K562 (cell line): ENCODE measurements at regions not wholly inside any gene's neighbourhood (a gene's known extent, or its start where the extent isn't known, plus 50 kb on each side); places are given as distances from the start of the nearest gene placed in this dataset.

Experiments
- ATAC-seq: fragments of 200-7000 bp; cut with Tn5 transposase; 3 replicates; pipeline ENCODE4 v1.9.1; 2020; ENCODE audit warnings: moderate library complexity
- BruUV-seq: library from RNA; stranded (reverse); fragments of 400-500 nt; replicated peaks from 2 replicates; lab custom pipeline; 2021; lab: Mats Ljungman, UMichigan
- CTCF ChIA-PET: fragments of 300-600 bp; formaldehyde crosslinking; extraction: SDS; loops from one replicate; lab custom pipeline; 2021; ENCODE audit warnings: low intra/inter-chr PET ratio; lab: Yijun Ruan, JAX
- POLR2A ChIA-PET: fragments of 300-600, 350-650 bp; sonication (Branson Sonifier 250); formaldehyde crosslinking; extraction: SDS; loops from one replicate; lab custom pipeline; 2021; ENCODE audit warnings: antibody characterized with exemption, inconsistent platforms; lab: Yijun Ruan, JAX
- DNase-seq, 4 experiments: peaks; one replicate each; pipeline versions ENCODE4 v3.0.0 to v3.0.0-alpha.2; 2011 to 2018; ENCODE audit warnings: low spot score in 3 of 4, mixed read lengths in 3 of 4; ENCODE audit errors: extremely low read depth in 1 of 4
- FAIRE-seq: peaks from 2 replicates; lab custom pipeline; 2011; peaks lifted over from hg19 to GRCh38; lab: Jason Lieb, UNC
- H2AFZ ChIP-seq: 2 replicates; pipeline ENCODE4 v1.6.0; 2011; ENCODE audit warnings: low read depth, low read length, control low read depth, inconsistent platforms
- H3K27ac ChIP-seq: fragments of 200-600 bp; 3 replicates; pipeline ENCODE4 v1.8.0; 2011; ENCODE audit warnings: low read depth, mild to moderate bottlenecking, control low read depth, inconsistent platforms, low read length, moderate library complexity, mixed read lengths; ENCODE audit errors: extremely low read depth
- H3K27me3 ChIP-seq, 2 experiments: fragments of 300-600 bp in 1 of 2; 2 replicates in 1 of 2; 3 replicates in 1 of 2; pipeline versions ENCODE4 v1.6.0 to v1.8.0; 2011; ENCODE audit warnings: inconsistent platforms in 2 of 2, low read length in 2 of 2, mild to moderate bottlenecking in 1 of 2, mixed read lengths in 1 of 2, moderate library complexity in 1 of 2; ENCODE audit not compliant: control insufficient read depth in 2 of 2, insufficient read depth in 2 of 2
- H3K36me3 ChIP-seq: fragments of 300-600 bp; 3 replicates; pipeline ENCODE4 v1.8.0; 2011; ENCODE audit warnings: mild to moderate bottlenecking, low read length, inconsistent platforms; ENCODE audit not compliant: control insufficient read depth, insufficient read depth
- H3K4me1 ChIP-seq, 2 experiments: fragments of 200-600 bp in 1 of 2; replicated peaks in 1 of 2; 2 replicates in 1 of 2; 3 replicates in 1 of 2; pipeline versions ENCODE4 v1.5.1 to v1.8.0; 2011; ENCODE audit warnings: inconsistent platforms in 2 of 2, low read length in 2 of 2, mild to moderate bottlenecking in 1 of 2, mixed read lengths in 1 of 2, moderate library complexity in 1 of 2; ENCODE audit not compliant: control insufficient read depth in 2 of 2, insufficient read depth in 2 of 2
- H3K4me2 ChIP-seq: 2 replicates; pipeline ENCODE4 v1.6.1; 2011; ENCODE audit warnings: low read length, control low read depth, inconsistent platforms, mixed read lengths; ENCODE audit not compliant: insufficient read depth
- H3K4me3 ChIP-seq: fragments of 200-600 bp; sonication (generic), shearing (Covaris generic); 2 replicates; pipeline ENCODE4 v1.5.1; 2016; ENCODE audit warnings: control low read depth, inconsistent platforms
- H3K79me2 ChIP-seq: fragments of 200-600 bp; 3 replicates; pipeline ENCODE4 v1.8.0; 2011; ENCODE audit warnings: low read length, inconsistent platforms; ENCODE audit not compliant: control insufficient read depth, insufficient read depth
- H3K9ac ChIP-seq, 2 experiments: 2 replicates each; pipeline versions ENCODE4 v1.6.0 to v1.6.1; 2011; ENCODE audit warnings: low read depth in 2 of 2, low read length in 2 of 2, control low read depth in 1 of 2, inconsistent platforms in 1 of 2, mild to moderate bottlenecking in 1 of 2, mixed read lengths in 1 of 2; ENCODE audit not compliant: insufficient read depth in 1 of 2
- H3K9me1 ChIP-seq: one replicate; pipeline ENCODE4 v1.6.0; 2011; ENCODE audit warnings: inconsistent platforms, mild to moderate bottlenecking, low read length, moderate library complexity; ENCODE audit not compliant: control insufficient read depth, insufficient read depth
- H3K9me3 ChIP-seq: replicated peaks from 2 replicates; pipeline ENCODE4 v1.5.1; 2011; ENCODE audit warnings: low read depth, low read length, inconsistent platforms; ENCODE audit not compliant: control insufficient read depth, insufficient read depth
- H4K20me1 ChIP-seq: replicated peaks from 2 replicates; pipeline ENCODE4 v1.6.1; 2011; ENCODE audit warnings: low read length, inconsistent platforms, mixed read lengths; ENCODE audit not compliant: control insufficient read depth, insufficient read depth
- BRD9 ChIP-seq: fragments of 450-650 bp; IDR thresholded peaks from 2 replicates; pipeline ENCODE4 v1.6.1; 2018; ENCODE audit warnings: low read depth; ENCODE audit not compliant: partially characterized antibody
- CEBPG ChIP-seq, 3 experiments: fragments of 200-800 bp in 1 of 3; sonication (Bioruptor generic) in 1 of 3; sonication (generic) in 1 of 3; formaldehyde crosslinking in 1 of 3; IDR thresholded peaks in 2 of 3; conservative IDR thresholded peaks in 1 of 3; 2 replicates each; pipeline versions ENCODE4 v1.6.1 to v1.8.0; 2016 to 2022; ENCODE audit warnings: missing compliant biosample characterization in 2 of 3, missing genetic modification characterization in 2 of 3, mild to moderate bottlenecking in 1 of 3, missing genetic modification reagents in 1 of 3
- GATAD2A ChIP-seq: fragments of 450-650 bp; IDR thresholded peaks from 2 replicates; pipeline ENCODE4 v1.6.1; 2017
- HES1 ChIP-seq: fragments of 450-650 bp; IDR thresholded peaks from 2 replicates; pipeline ENCODE4 v1.6.1; 2016; ENCODE audit warnings: low read depth, mild to moderate bottlenecking, moderate library complexity
- L3MBTL2 ChIP-seq: fragments of 450-650 bp; IDR thresholded peaks from 2 replicates; pipeline ENCODE4 v1.6.1; 2016; ENCODE audit warnings: mild to moderate bottlenecking, moderate library complexity
- NFE2L1 ChIP-seq: fragments of 450-650 bp; IDR thresholded peaks from 2 replicates; pipeline ENCODE4 v1.6.1; 2016; ENCODE audit warnings: missing genetic modification characterization, low read depth, mild to moderate bottlenecking, missing compliant biosample characterization, moderate library complexity, borderline replicate concordance
- PHTF2 ChIP-seq: fragments of 250-450 bp; sonication (Bioruptor Pico); IDR thresholded peaks from 2 replicates; pipeline ENCODE4 v1.5.0; 2021; ENCODE audit warnings: mild to moderate bottlenecking
- POLR2AphosphoS2 ChIP-seq: IDR thresholded peaks from 2 replicates; pipeline ENCODE4 v1.6.1; 2012; ENCODE audit warnings: low read length, improper control_type of control experiment
- RAD21 ChIP-seq, 2 experiments: fragments of 250-450 bp in 1 of 2; fragments of 450-650 bp in 1 of 2; sonication (Bioruptor Pico) in 1 of 2; formaldehyde crosslinking in 1 of 2; IDR thresholded peaks in 1 of 2; conservative IDR thresholded peaks in 1 of 2; 2 replicates each; pipeline versions ENCODE4 v1.4.0 to v1.8.0; 2020 to 2022; ENCODE audit warnings: mild to moderate bottlenecking in 2 of 2, moderate library complexity in 1 of 2
- TBP ChIP-seq: optimal IDR thresholded peaks from 2 replicates; pipeline ENCODE3; 2011; ENCODE audit warnings: low read depth, low read length, improper control_type of control experiment
- TFE3 ChIP-seq: fragments of 450-650 bp; formaldehyde crosslinking; IDR thresholded peaks from 2 replicates; pipeline ENCODE4 v1.4.0; 2020; ENCODE audit warnings: mild to moderate bottlenecking, mixed read lengths
- ZNF124 ChIP-seq: sonication (generic); formaldehyde crosslinking; IDR thresholded peaks from 2 replicates; pipeline ENCODE4 v1.8.1; 2022; ENCODE audit warnings: missing genetic modification reagents
- ZNF584 ChIP-seq: fragments of 200-800 bp; sonication (Bioruptor generic); IDR thresholded peaks from 2 replicates; pipeline ENCODE4 v1.6.1; 2016; ENCODE audit warnings: low read depth, mild to moderate bottlenecking, missing genetic modification characterization, missing compliant biosample characterization
- ZNF699 ChIP-seq: fragments of 250-450 bp; sonication (Bioruptor Pico); IDR thresholded peaks from 2 replicates; pipeline ENCODE4 v1.8.0; 2021; ENCODE audit warnings: mild to moderate bottlenecking, moderate library complexity; ENCODE audit not compliant: insufficient replicate concordance
- WGBS: fragments of 100-300 bp; shearing (Covaris generic); methylation state at CpG from one replicate; pipeline ENCODE4 v1.1.6; 2016; ENCODE audit warnings: low coverage, mixed read lengths; ENCODE audit not compliant: insufficient coverage; ENCODE audit errors: missing lambda C conversion rate; 5-methylcytosine and 5-hydroxymethylcytosine counted together
- in situ Hi-C: fragments of 300-500 bp; cut with MboI; formaldehyde crosslinking; loops from 4 replicates; pipeline ENCODE4 v1.15.0; 2018; ENCODE audit warnings: inconsistent platforms, mixed read lengths
- intact Hi-C: fragments of 100-400 bp; cut with micrococcal nuclease; formaldehyde crosslinking; loops from 2 replicates; pipeline ENCODE4 v1.14.2; 2022

GRCh38 chr12:30829876-30830275 is 75.1 kb upstream of the CAPRIN2 start:
- ChIA-PET POLR2A (interaction anchor here (0.6 to 0.7 kb wide), 2 partner anchors 10 to 52 kb away, joined by 3 read pairs; no protein-coding TSS in a partner anchor), CTCF (no interaction called here)
- Histone ChIP-seq H3K9me1 (no peaks in the 10 kb centered on the region), H3K27me3 (peaks cover 0 to 39% of the 10 kb centered on the region in 2 experiments; a peak in 3 of 5 replicates), H3K4me1 (no peaks in the 10 kb centered on the region), H3K4me3 (no peak overlapping the region), H4K20me1 (no peaks in the 10 kb centered on the region), H3K4me2 (no peak overlapping the region), H3K9me3 (no peaks in the 10 kb centered on the region), H3K36me3 (no peaks in the 10 kb centered on the region), H3K27ac (no peak overlapping the region), H3K9ac (no peak overlapping the region), H3K79me2 (no peaks in the 10 kb centered on the region), H2AFZ (no peak overlapping the region)
- DNase-seq (no peak), ATAC-seq (no peak), FAIRE-seq (no peak)
- BruUV-seq: no TSS peak
- intact Hi-C loops (no loop called here), in situ Hi-C loops (no loop called here)
- TF ChIP-seq TBP: no peak
- no peak for TF ChIP-seq HES1
- no peak for TF ChIP-seq GATAD2A
- TF ChIP-seq PHTF2 (CRISPR knock-in tag): no peak
- no peak for TF ChIP-seq BRD9
- no peak for TF ChIP-seq ZNF584 (CRISPR knock-in tag)
- no peak for TF ChIP-seq TFE3 (CRISPR knock-in tag)
- TF ChIP-seq ZNF699 (CRISPR knock-in tag): no peak
- TF ChIP-seq L3MBTL2: no peak
- no peak for TF ChIP-seq POLR2AphosphoS2
- no peak for TF ChIP-seq NFE2L1 (tag)
- TF ChIP-seq ZNF124 (CRISPR knock-in tag): no peak
- no peak for TF ChIP-seq RAD21 (CRISPR knock-in tag; conservative IDR thresholded peaks at IDR 0.05 in 1 of 2, IDR thresholded peaks at IDR 0.05 in 1 of 2)
- TF ChIP-seq CEBPG (CRISPR knock-in tag; IDR thresholded peaks at IDR 0.05): no peak
- TF ChIP-seq CEBPG (tag; conservative IDR thresholded peaks at IDR 0.05 in 1 of 2, IDR thresholded peaks at IDR 0.05 in 1 of 2): no peak
- WGBS: 0% methylated on average over 1 of the region's 1 CpG
